HepG2 (cell line): ENCODE measurements at regions not wholly inside any gene's neighbourhood (a gene's known extent, or its start where the extent isn't known, plus 50 kb on each side); places are given as distances from the start of the nearest gene placed in this dataset.

Experiments
- ATAC-seq: fragments of 200-7000 bp; cut with Tn5 transposase; 3 replicates; pipeline ENCODE4 v1.9.1; 2020; ENCODE audit warnings: mild to moderate bottlenecking, moderate library complexity
- BruUV-seq: library from RNA; stranded (reverse); fragments of 400-500 nt; replicated peaks from 2 replicates; lab custom pipeline; 2021; lab: Mats Ljungman, UMichigan
- CTCF ChIA-PET: fragments of 300-600 bp; formaldehyde crosslinking; extraction: SDS; loops from one replicate; lab custom pipeline; 2021; ENCODE audit warnings: low total read pairs, inconsistent platforms, low intra/inter-chr PET ratio; lab: Yijun Ruan, JAX
- POLR2A ChIA-PET: fragments of 350-600 bp; sonication (Branson Sonifier 250); formaldehyde crosslinking; loops from one replicate; lab custom pipeline; 2020; ENCODE audit warnings: antibody characterized with exemption, inconsistent platforms; lab: Yijun Ruan, JAX
- DNase-seq: peaks from one replicate; pipeline ENCODE4 v3.0.0-alpha.2; 2015; ENCODE audit warnings: low spot score
- FAIRE-seq: peaks from 3 replicates; lab custom pipeline; 2011; peaks lifted over from hg19 to GRCh38; lab: Jason Lieb, UNC
- H2AFZ ChIP-seq: one replicate; pipeline ENCODE4 v1.6.1; 2011; ENCODE audit warnings: low read length, inconsistent platforms
- H3K27ac ChIP-seq: fragments of 300-600 bp; 3 replicates; pipeline ENCODE4 v1.8.0; 2011; ENCODE audit warnings: mixed run types, mild to moderate bottlenecking, mixed read lengths, low read length, inconsistent platforms; ENCODE audit not compliant: insufficient read depth; ENCODE audit errors: extremely low read length
- H3K27me3 ChIP-seq, 2 experiments: fragments of 200-600 bp in 1 of 2; 2 replicates in 1 of 2; 3 replicates in 1 of 2; pipeline versions ENCODE4 v1.6.0 to v1.8.0; 2011; ENCODE audit warnings: low read length in 2 of 2, mild to moderate bottlenecking in 2 of 2, moderate library complexity in 2 of 2, inconsistent platforms in 1 of 2; ENCODE audit not compliant: insufficient read depth in 2 of 2, control insufficient read depth in 1 of 2
- H3K36me3 ChIP-seq, 2 experiments: fragments of 200-600 bp in 1 of 2; replicated peaks in 1 of 2; 2 replicates in 1 of 2; 3 replicates in 1 of 2; pipeline versions ENCODE4 v1.5.1 to v1.8.0; 2011; ENCODE audit warnings: low read length in 2 of 2, inconsistent platforms in 1 of 2; ENCODE audit not compliant: insufficient read depth in 2 of 2, control insufficient read depth in 1 of 2
- H3K4me1 ChIP-seq: 2 replicates; pipeline ENCODE4 v1.5.1; 2012; ENCODE audit warnings: low read length, inconsistent platforms; ENCODE audit not compliant: insufficient read depth
- H3K4me2 ChIP-seq: 2 replicates; pipeline ENCODE4 v1.6.0; 2011; ENCODE audit warnings: low read depth, low read length, inconsistent platforms
- H3K4me3 ChIP-seq, 3 experiments: fragments of 200-600 bp in 1 of 3; sonication (generic), shearing (Covaris generic) in 1 of 3; replicated peaks in 1 of 3; 2 replicates each; pipeline ENCODE4 v1.5.1; 2011 to 2016; ENCODE audit warnings: low read length in 3 of 3, inconsistent platforms in 2 of 3, low read depth in 2 of 3, mild to moderate bottlenecking in 2 of 3, control low read depth in 1 of 3, mixed read lengths in 1 of 3; ENCODE audit not compliant: insufficient read depth in 1 of 3
- H3K79me2 ChIP-seq: one replicate; pipeline ENCODE4 v1.6.1; 2011; ENCODE audit warnings: low read length, inconsistent platforms; ENCODE audit not compliant: insufficient read depth
- H3K9ac ChIP-seq: 2 replicates; pipeline ENCODE4 v1.6.0; 2011; ENCODE audit warnings: mild to moderate bottlenecking, low read depth, low read length, inconsistent platforms; ENCODE audit not compliant: insufficient read depth
- H3K9me3 ChIP-seq: 2 replicates; pipeline ENCODE4 v1.5.1; 2012; ENCODE audit warnings: mild to moderate bottlenecking, low read length
- H4K20me1 ChIP-seq: 2 replicates; pipeline ENCODE4 v1.6.0; 2011; ENCODE audit warnings: inconsistent platforms, mild to moderate bottlenecking, low read length, moderate library complexity; ENCODE audit not compliant: insufficient read depth
- EHMT2 ChIP-seq: fragments of 200-600 bp; sonication (generic); IDR thresholded peaks from 2 replicates; pipeline ENCODE4 v1.7.0; 2017; ENCODE audit warnings: antibody characterized with exemption, low read depth, low read length, borderline replicate concordance
- ELF1 ChIP-seq: sonication (generic); formaldehyde crosslinking; IDR thresholded peaks from 2 replicates; pipeline ENCODE4 v1.4.0; 2020; ENCODE audit warnings: missing genetic modification reagents
- FOXC1 ChIP-seq: sonication (generic); formaldehyde crosslinking; IDR thresholded peaks from 2 replicates; pipeline ENCODE4 v1.8.0; 2022; ENCODE audit warnings: mild to moderate bottlenecking, missing genetic modification reagents, borderline replicate concordance
- GTF3A ChIP-seq: sonication (generic); formaldehyde crosslinking; conservative IDR thresholded peaks from 2 replicates; pipeline ENCODE4 v1.4.0; 2020; ENCODE audit warnings: mild to moderate bottlenecking, missing genetic modification reagents
- HNRNPK ChIP-seq: fragments of 200-400 bp; formaldehyde crosslinking; IDR thresholded peaks from 2 replicates; pipeline ENCODE4 v1.6.1; 2018; ENCODE audit warnings: low read length, low read depth, moderate library complexity, mild to moderate bottlenecking; ENCODE audit not compliant: poor library complexity, severe bottlenecking
- HOXD1 ChIP-seq: sonication (generic); formaldehyde crosslinking; IDR thresholded peaks from 2 replicates; pipeline ENCODE4 v1.5.0; 2020; ENCODE audit warnings: missing genetic modification reagents
- KDM1A ChIP-seq: IDR thresholded peaks from 2 replicates; pipeline ENCODE4 v1.6.1; 2016; ENCODE audit warnings: missing compliant biosample characterization
- MEIS2 ChIP-seq: sonication (generic); formaldehyde crosslinking; IDR thresholded peaks from 2 replicates; pipeline ENCODE4 v1.9.0; 2021; ENCODE audit warnings: mild to moderate bottlenecking, missing genetic modification reagents
- MTA1 ChIP-seq: sonication (generic); formaldehyde crosslinking; IDR thresholded peaks from 2 replicates; pipeline ENCODE4 v1.4.0; 2020; ENCODE audit warnings: missing genetic modification reagents, mild to moderate bottlenecking, borderline replicate concordance
- NR2F1 ChIP-seq, 2 experiments: fragments of 450-650 bp in 1 of 2; formaldehyde crosslinking in 1 of 2; IDR thresholded peaks; 2 replicates each; pipeline versions ENCODE4 v1.5.0 to v1.6.1; 2016 to 2020; ENCODE audit warnings: mild to moderate bottlenecking in 1 of 2, missing compliant biosample characterization in 1 of 2, missing genetic modification reagents in 1 of 2, moderate library complexity in 1 of 2
- PITX1 ChIP-seq: sonication (generic); formaldehyde crosslinking; IDR thresholded peaks from 2 replicates; pipeline ENCODE4 v1.5.1; 2020; ENCODE audit warnings: mild to moderate bottlenecking, missing genetic modification reagents
- RFX5 ChIP-seq: IDR thresholded peaks from 2 replicates; pipeline ENCODE4 v1.6.1; 2011; ENCODE audit warnings: low read depth, low read length, improper control_type of control experiment
- RNF219 ChIP-seq: sonication (generic); formaldehyde crosslinking; IDR thresholded peaks from 2 replicates; pipeline ENCODE4 v1.5.0; 2020; ENCODE audit warnings: mild to moderate bottlenecking, missing genetic modification reagents
- U2AF2 ChIP-seq: fragments of 200-400 bp; formaldehyde crosslinking; IDR thresholded peaks from 2 replicates; pipeline ENCODE4 v1.6.1; 2017; ENCODE audit warnings: low read depth, mild to moderate bottlenecking, low read length
- ZBTB21 ChIP-seq: sonication (generic); formaldehyde crosslinking; IDR thresholded peaks from 2 replicates; pipeline ENCODE4 v1.4.0; 2020; ENCODE audit warnings: missing genetic modification reagents
- ZBTB39 ChIP-seq: sonication (generic); formaldehyde crosslinking; IDR thresholded peaks from 2 replicates; pipeline ENCODE4 v1.5.0; 2020; ENCODE audit warnings: missing genetic modification reagents
- ZNF253 ChIP-seq: sonication (generic); formaldehyde crosslinking; IDR thresholded peaks from 2 replicates; pipeline ENCODE4 v1.8.0; 2022; ENCODE audit warnings: mild to moderate bottlenecking, missing genetic modification reagents, borderline replicate concordance
- ZNF383 ChIP-seq: sonication (generic); formaldehyde crosslinking; IDR thresholded peaks from 2 replicates; pipeline ENCODE4 v1.4.0; 2020; ENCODE audit warnings: missing genetic modification reagents, mild to moderate bottlenecking, borderline replicate concordance
- ZNF501 ChIP-seq: sonication (generic); formaldehyde crosslinking; IDR thresholded peaks from 2 replicates; pipeline ENCODE4 v1.5.1; 2020; ENCODE audit warnings: mild to moderate bottlenecking, moderate library complexity, missing genetic modification reagents
- ZNF674 ChIP-seq: sonication (generic); formaldehyde crosslinking; IDR thresholded peaks from 2 replicates; pipeline ENCODE4 v1.5.0; 2020; ENCODE audit warnings: low read depth, mild to moderate bottlenecking, missing genetic modification reagents
- ZNF747 ChIP-seq: sonication (generic); formaldehyde crosslinking; IDR thresholded peaks from 2 replicates; pipeline ENCODE4 v1.8.1; 2023; ENCODE audit warnings: missing genetic modification reagents, mild to moderate bottlenecking, borderline replicate concordance
- ZSCAN21 ChIP-seq: sonication (generic); formaldehyde crosslinking; IDR thresholded peaks from 2 replicates; pipeline ENCODE4 v1.8.0; 2022; ENCODE audit warnings: mild to moderate bottlenecking, missing genetic modification reagents, moderate library complexity, borderline replicate concordance
- WGBS: methylation state at CpG from one replicate; pipeline ENCODE4 v1.1.6; 2017; ENCODE audit warnings: low lambda C conversion rate; 5-methylcytosine and 5-hydroxymethylcytosine counted together
- in situ Hi-C: cut with HindIII; loops from 2 replicates; pipeline ENCODE4 v1.10.0; 2017; ENCODE audit warnings: low pct_unique_long_range_greater_than_20kb; ENCODE audit not compliant: extremely low pct_ligation_motif_present
- intact Hi-C: fragments of 100-400 bp; cut with micrococcal nuclease; formaldehyde crosslinking; loops from one replicate; pipeline ENCODE4 v1.10.0; 2022; ENCODE audit not compliant: unreplicated experiment

DNA sequence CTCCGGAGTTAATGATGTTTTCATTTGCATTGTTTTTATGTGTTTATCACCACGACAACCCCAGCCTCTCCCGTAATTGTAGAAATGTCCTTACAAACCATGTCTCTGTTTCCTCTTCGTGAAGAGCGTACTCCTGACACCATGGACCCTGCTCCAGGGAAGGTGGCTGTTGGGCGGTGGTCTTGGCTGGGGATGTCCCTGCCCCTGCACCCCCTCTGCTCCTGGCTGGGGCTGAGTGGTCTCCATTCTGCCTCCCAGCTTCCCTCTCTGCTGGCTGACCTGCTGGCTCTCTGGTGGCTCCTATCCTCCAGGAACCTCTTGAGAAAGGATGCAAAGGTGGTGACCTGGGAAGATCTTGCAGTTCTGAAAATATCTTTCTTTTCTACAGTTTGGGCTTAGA, 81.1 kb downstream of the ASB1 start (continued):
- no peak for TF ChIP-seq ZNF674
- TF ChIP-seq KDM1A: no peak
- TF ChIP-seq ELF1 (CRISPR knock-in tag): no peak
- TF ChIP-seq ZSCAN21: no peak
- no peak for TF ChIP-seq MEIS2 (CRISPR knock-in tag)
- TF ChIP-seq FOXC1: no peak
- TF ChIP-seq ZNF383 (CRISPR knock-in tag): no peak
- TF ChIP-seq EHMT2: no peak

- Histone ChIP-seq H3K9ac (no peak overlapping the region), H4K20me1 (no peaks in the 10 kb centered on the region), H3K4me3 (no peak overlapping the region), H3K9me3 (no peaks in the 10 kb centered on the region), H3K4me2 (no peak overlapping the region), H3K27me3 (no peaks in the 10 kb centered on the region), H2AFZ (no peak overlapping the region), H3K4me1 (peaks cover 44% of the 10 kb centered on the region), H3K36me3 (no peaks in the 10 kb centered on the region), H3K27ac (no peak overlapping the region), H3K79me2 (no peaks in the 10 kb centered on the region)
- BruUV-seq: no TSS peak
- intact Hi-C loops: no loop called here
- ATAC-seq (peak; percentile 16; the same call in 2 of the 3 replicates), FAIRE-seq (no peak), DNase-seq (no peak)
- ChIA-PET POLR2A (no interaction called here), CTCF (no interaction called here)
- WGBS: 51% methylated on average over 11 of the region's 12 CpGs
- in situ Hi-C loops: no loop called here
- TF ChIP-seq EHMT2 (no peak), ZNF747 (CRISPR knock-in tag) (no peak), ZBTB21 (no peak), PITX1 (CRISPR knock-in tag) (no peak), ZBTB39 (no peak), ZNF501 (CRISPR knock-in tag) (no peak), RNF219 (no peak), MTA1 (CRISPR knock-in tag) (no peak), HOXD1 (CRISPR knock-in tag) (no peak), HNRNPK (no peak), GTF3A (CRISPR knock-in tag) (no peak), ZNF253 (CRISPR knock-in tag) (no peak), RFX5 (no peak), U2AF2 (no peak), NR2F1 (CRISPR knock-in tag; IDR thresholded peaks at IDR 0.05) (no peak)
Measured at GRCh38 chr2:238509151-238509835, 82.6 kb downstream of the ASB1 start.
